Right ventricle myocardium inferior (tissue), 1 donor: ENCODE measurements at regions not wholly inside any gene's neighbourhood (a gene's known extent, or its start where the extent isn't known, plus 50 kb on each side); places are given as distances from the start of the nearest gene placed in this dataset.
"Not testable (repeated sequence)": the region's sequence is repeated elsewhere in the genome, so short reads cannot be mapped to it uniquely, and the experiment has no call there.

Source experiments
- ATAC-seq: fragments of 200-7000 bp; cut with Tn5 transposase; one replicate; pipeline ENCODE4 v1.9.1; 2020; ENCODE audit warnings: mild to moderate bottlenecking, moderate library complexity
- DNase-seq: peaks from one replicate; pipeline ENCODE4 v3.0.0; 2021; ENCODE audit errors: missing footprints
- intact Hi-C: fragments of 100-400 bp; cut with DNase I; formaldehyde crosslinking; loops from one replicate; pipeline ENCODE4 v1.11.0; 2022
- donor health status: DM: no; HTN: yes; CAD: no; lungs with severe emphysema.

GRCh38 chr6:90709431-90709996 lies 122.6 kb upstream of the MAP3K7 start:
- intact Hi-C loops: no loop called here
- DNase-seq: no peak
- no peak for ATAC-seq

GRCh38 chr6:90708206-90708737 lies 121.4 kb upstream of the MAP3K7 start:
- intact Hi-C loops: no loop called here
- DNase-seq (no peak), ATAC-seq (no peak)

GRCh38 chr6:90707246-90707645 lies 120.4 kb upstream of the MAP3K7 start:
- intact Hi-C loops: no loop called here
- DNase-seq (no peak), ATAC-seq (no peak)

- ATAC-seq (no peak), DNase-seq (no peak)
- intact Hi-C loops: no loop called here
Observed at GRCh38 chr6:90703336-90703735, 116.5 kb upstream of the MAP3K7 start.

GRCh38 chr6:90701926-90702325 lies 115.1 kb upstream of the MAP3K7 start:
- intact Hi-C loops: no loop called here
- no peak for DNase-seq
- ATAC-seq: no peak

GRCh38 chr6:90701146-90701781 lies 114.4 kb upstream of the MAP3K7 start:
- ATAC-seq: no peak
- intact Hi-C loops: no loop called here
- DNase-seq: no peak

GRCh38 chr6:90695316-90695715 lies 108.4 kb upstream of the MAP3K7 start:
- intact Hi-C loops: no loop called here
- no peak for ATAC-seq
- no peak for DNase-seq

- DNase-seq (no peak), ATAC-seq (no peak)
- intact Hi-C loops: no loop called here
Observed at GRCh38 chr6:90694802-90695201, 107.9 kb upstream of the MAP3K7 start.

GRCh38 chr6:90691823-90692222 lies 105.0 kb upstream of the MAP3K7 start:
- no peak for DNase-seq
- ATAC-seq: no peak
- intact Hi-C loops: no loop called here

GRCh38 chr6:90689172-90689571 lies 102.3 kb upstream of the MAP3K7 start:
- ATAC-seq: no peak
- intact Hi-C loops: no loop called here
- DNase-seq: no peak

- intact Hi-C loops: no loop called here
- DNase-seq (no peak), ATAC-seq (no peak)
Observed at GRCh38 chr6:90687775-90688380, 101.0 kb upstream of the MAP3K7 start.

GRCh38 chr6:90681863-90682262 lies 95.0 kb upstream of the MAP3K7 start:
- ATAC-seq (no peak), DNase-seq (no peak)
- intact Hi-C loops: no loop called here

GRCh38 chr6:90678049-90678779 lies 91.3 kb upstream of the MAP3K7 start:
- intact Hi-C loops: no loop called here
- DNase-seq (no peak), ATAC-seq (peak; percentile 42)

GRCh38 chr6:90677440-90677839 lies 90.6 kb upstream of the MAP3K7 start:
- intact Hi-C loops: no loop called here

GRCh38 chr6:90676516-90677300 lies 89.8 kb upstream of the MAP3K7 start:
- intact Hi-C loops: no loop called here
- DNase-seq (no peak), ATAC-seq (no peak)

More at GRCh38 chr6:90677440-90677839, 90.6 kb upstream of the MAP3K7 start:
- DNase-seq (no peak), ATAC-seq (no peak)

- DNase-seq, intact Hi-C loops, ATAC-seq: not testable (repeated sequence)
Observed at GRCh38 chr6:90675107-90675506, 88.2 kb upstream of the MAP3K7 start.

- intact Hi-C loops, DNase-seq, ATAC-seq: not testable (repeated sequence)
Observed at GRCh38 chr6:90674077-90674476, 87.2 kb upstream of the MAP3K7 start.

GRCh38 chr6:90669846-90670245 lies 83.0 kb upstream of the MAP3K7 start:
- no peak for ATAC-seq
- intact Hi-C loops: no loop called here
- no peak for DNase-seq

GRCh38 chr6:90669420-90669819 lies 82.5 kb upstream of the MAP3K7 start:
- no peak for DNase-seq
- ATAC-seq: no peak
- intact Hi-C loops: no loop called here
